ENCODE measurements at regions not wholly inside any gene's neighbourhood (a gene's known extent, or its start where the extent isn't known, plus 50 kb on each side); places are given as distances from the start of the nearest gene placed in this dataset.

- TF ChIP-seq CTCF (conservative IDR thresholded peaks at IDR 0.05) = no peak
- no peak for TF ChIP-seq ZFX (IDR thresholded peaks at IDR 0.05)
Measured at GRCh38 chr4:75101906-75102786, 169.2 kb downstream of the PARM1 start.
